ENCODE measurements at regions not wholly inside any gene's neighbourhood (a gene's known extent, or its start where the extent isn't known, plus 50 kb on each side); places are given as distances from the start of the nearest gene placed in this dataset.

DNA sequence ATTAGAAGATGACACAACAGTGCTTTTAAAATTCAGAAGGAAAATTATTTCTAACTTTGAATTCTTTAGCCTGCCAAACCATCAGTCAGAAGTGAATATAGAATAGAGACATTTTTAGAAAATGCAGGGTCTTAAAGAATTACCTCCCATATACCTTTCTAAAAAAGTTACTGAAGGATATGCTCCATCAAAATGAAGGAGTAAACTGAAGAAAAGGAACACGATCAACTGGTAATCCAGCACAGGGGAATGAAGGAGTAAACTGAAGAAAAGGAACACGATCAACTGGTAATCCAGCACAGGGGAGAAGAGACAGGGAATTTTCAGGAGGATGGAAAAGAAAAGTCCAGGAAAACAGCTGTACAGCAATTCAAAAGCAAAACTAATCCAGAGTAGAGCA is 75.4 kb upstream of the LDLRAD3 start:
- Histone ChIP-seq H3K9ac (ENCODE audit: insufficient read depth, low read depth, low read length) (no peak overlapping the region), H3K36me3 (replicated peaks in 1 of 2; ENCODE audit: control insufficient read depth in 1 of 2, insufficient read depth in 2 of 2, low read length in 2 of 2) (no peaks in the 10 kb centered on the region), H4K20me1 (ENCODE audit: insufficient read depth, low read length) (no peaks in the 10 kb centered on the region), H3K4me1 (ENCODE audit: insufficient read depth, low read length) (no peaks in the 10 kb centered on the region), H3K27me3 (ENCODE audit: control insufficient read depth in 1 of 2, insufficient read depth in 2 of 2, low read length in 2 of 2) (no peaks in the 10 kb centered on the region; a peak in 2 of 5 replicates), H3K4me2 (ENCODE audit: low read depth, low read length) (no peak overlapping the region), H3K27ac (ENCODE audit: extremely low read length, insufficient read depth, low read length) (no peak overlapping the region), H3K9me3 (ENCODE audit: low read length) (peaks cover 7% of the 10 kb centered on the region; the same call in 1 of the 2 replicates), H3K79me2 (ENCODE audit: insufficient read depth, low read length) (no peaks in the 10 kb centered on the region), H3K4me3 (replicated peaks in 1 of 3; ENCODE audit: insufficient read depth in 1 of 3, low read depth in 2 of 3, low read length in 3 of 3) (no peak overlapping the region), H2AFZ (ENCODE audit: low read length) (no peak overlapping the region)
- FAIRE-seq (no peak), ATAC-seq (no peak), DNase-seq (ENCODE audit: low spot score) (no peak)
- TF ChIP-seq ZNF451 (CRISPR knock-in tag; IDR thresholded peaks at IDR 0.05) (no peak), E2F5 (CRISPR knock-in tag; conservative IDR thresholded peaks at IDR 0.05) (no peak), U2AF1 (optimal IDR thresholded peaks at IDR 0.05; ENCODE audit: low read depth, low read length) (no peak), POLR2AphosphoS5 (IDR thresholded peaks at IDR 0.05; ENCODE audit: low read depth, low read length) (no peak), RORA (CRISPR knock-in tag; IDR thresholded peaks at IDR 0.05) (no peak), SNAPC2 (CRISPR knock-in tag; IDR thresholded peaks at IDR 0.05) (no peak), ZFAT (CRISPR knock-in tag; conservative IDR thresholded peaks at IDR 0.05) (no peak), ZNF746 (CRISPR knock-in tag; IDR thresholded peaks at IDR 0.05) (no peak), ZNF501 (CRISPR knock-in tag; IDR thresholded peaks at IDR 0.05) (no peak), USF2 (IDR thresholded peaks at IDR 0.05; ENCODE audit: low read depth, low read length) (no peak), USF2 (CRISPR knock-in tag; IDR thresholded peaks at IDR 0.05; ENCODE audit: borderline replicate concordance) (no peak), ZNF280D (CRISPR knock-in tag; IDR thresholded peaks at IDR 0.05) (no peak), JUN (CRISPR knock-in tag; IDR thresholded peaks at IDR 0.05) (no peak), ZNF230 (CRISPR knock-in tag; IDR thresholded peaks at IDR 0.05) (no peak), RXRA (CRISPR knock-in tag; IDR thresholded peaks at IDR 0.05) (no peak), ZNF282 (IDR thresholded peaks at IDR 0.05; ENCODE audit: partially characterized antibody) (no peak), RCOR2 (CRISPR knock-in tag; IDR thresholded peaks at IDR 0.05) (no peak)
- TF ChIP-seq, protein P1, sequence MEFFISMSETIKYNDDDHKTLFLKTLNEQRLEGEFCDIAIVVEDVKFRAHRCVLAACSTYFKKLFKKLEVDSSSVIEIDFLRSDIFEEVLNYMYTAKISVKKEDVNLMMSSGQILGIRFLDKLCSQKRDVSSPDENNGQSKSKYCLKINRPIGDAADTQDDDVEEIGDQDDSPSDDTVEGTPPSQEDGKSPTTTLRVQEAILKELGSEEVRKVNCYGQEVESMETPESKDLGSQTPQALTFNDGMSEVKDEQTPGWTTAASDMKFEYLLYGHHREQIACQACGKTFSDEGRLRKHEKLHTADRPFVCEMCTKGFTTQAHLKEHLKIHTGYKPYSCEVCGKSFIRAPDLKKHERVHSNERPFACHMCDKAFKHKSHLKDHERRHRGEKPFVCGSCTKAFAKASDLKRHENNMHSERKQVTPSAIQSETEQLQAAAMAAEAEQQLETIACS (CRISPR knock-in tag; IDR thresholded peaks at IDR 0.05), result no peak
- TF ChIP-seq, protein P2, sequence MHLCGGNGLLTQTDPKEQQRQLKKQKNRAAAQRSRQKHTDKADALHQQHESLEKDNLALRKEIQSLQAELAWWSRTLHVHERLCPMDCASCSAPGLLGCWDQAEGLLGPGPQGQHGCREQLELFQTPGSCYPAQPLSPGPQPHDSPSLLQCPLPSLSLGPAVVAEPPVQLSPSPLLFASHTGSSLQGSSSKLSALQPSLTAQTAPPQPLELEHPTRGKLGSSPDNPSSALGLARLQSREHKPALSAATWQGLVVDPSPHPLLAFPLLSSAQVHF (CRISPR knock-in tag; IDR thresholded peaks at IDR 0.05), result no peak
- in situ Hi-C loops (cut with HindIII; ENCODE audit: extremely low pct_ligation_motif_present, low pct_unique_long_range_greater_than_20kb) (no loop called here), intact Hi-C loops (cut with micrococcal nuclease; ENCODE audit: unreplicated experiment) (no loop called here)
- CTCF ChIA-PET (ENCODE audit: low intra/inter-chr PET ratio, low total read pairs), result no interaction called here
- POLR2A ChIA-PET, result no interaction called here
- BruUV-seq (replicated peaks), result no TSS peak
- 3% methylated on average over 2 of the region's 2 CpGs for WGBS (ENCODE audit: low lambda C conversion rate)
